Suppressor macrophage treated with lipopolysaccharide for 1 hour (primary cell): ENCODE measurements at regions not wholly inside any gene's neighbourhood (a gene's known extent, or its start where the extent isn't known, plus 50 kb on each side); places are given as distances from the start of the nearest gene placed in this dataset.

Experiments
- DNase-seq, 3 donors: peaks; one replicate each; pipeline ENCODE4 v3.0.0-alpha.2; 2020 to 2022

DNA sequence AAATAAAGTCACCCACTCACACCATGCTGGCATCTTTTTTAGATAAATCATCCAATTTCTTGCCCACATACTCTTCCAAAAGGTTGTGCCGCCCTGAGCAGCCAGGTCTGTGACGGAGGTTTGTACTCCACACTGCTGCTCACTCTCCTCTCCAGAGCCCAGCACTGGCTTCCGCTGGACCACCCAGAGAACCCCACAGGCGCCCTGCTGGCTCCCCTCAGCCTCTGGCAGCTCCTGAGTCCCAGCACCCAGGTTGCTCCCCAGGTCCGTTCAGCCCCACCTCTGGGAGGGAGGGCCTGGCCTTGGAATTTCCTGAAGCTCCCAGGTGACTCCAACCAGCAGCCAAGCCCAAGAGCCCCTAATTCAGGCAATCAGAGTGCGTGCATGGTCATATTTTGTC lies 131.7 kb upstream of the CST7 start:
- DNase-seq, result no peak

DNA sequence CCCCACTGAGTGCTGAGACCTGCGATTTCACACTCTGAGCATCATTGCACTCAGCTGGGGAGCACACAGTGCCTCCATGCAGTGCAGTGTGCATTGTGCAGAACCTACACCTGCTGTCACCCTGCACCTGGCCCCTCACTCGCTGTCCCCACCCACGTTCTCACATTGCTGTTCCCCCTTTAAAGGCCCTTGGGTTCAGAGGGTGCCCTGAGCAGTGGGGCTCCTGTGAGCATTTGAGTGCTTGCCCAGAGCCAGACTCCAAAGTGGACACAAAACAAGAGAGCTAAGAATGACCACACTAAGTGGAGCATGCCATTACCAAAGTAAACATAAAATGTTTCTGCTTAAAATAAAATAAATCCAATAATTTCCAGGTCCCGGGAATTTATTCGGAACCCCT lies 131.0 kb upstream of the CST7 start:
- DNase-seq, result no peak

DNA sequence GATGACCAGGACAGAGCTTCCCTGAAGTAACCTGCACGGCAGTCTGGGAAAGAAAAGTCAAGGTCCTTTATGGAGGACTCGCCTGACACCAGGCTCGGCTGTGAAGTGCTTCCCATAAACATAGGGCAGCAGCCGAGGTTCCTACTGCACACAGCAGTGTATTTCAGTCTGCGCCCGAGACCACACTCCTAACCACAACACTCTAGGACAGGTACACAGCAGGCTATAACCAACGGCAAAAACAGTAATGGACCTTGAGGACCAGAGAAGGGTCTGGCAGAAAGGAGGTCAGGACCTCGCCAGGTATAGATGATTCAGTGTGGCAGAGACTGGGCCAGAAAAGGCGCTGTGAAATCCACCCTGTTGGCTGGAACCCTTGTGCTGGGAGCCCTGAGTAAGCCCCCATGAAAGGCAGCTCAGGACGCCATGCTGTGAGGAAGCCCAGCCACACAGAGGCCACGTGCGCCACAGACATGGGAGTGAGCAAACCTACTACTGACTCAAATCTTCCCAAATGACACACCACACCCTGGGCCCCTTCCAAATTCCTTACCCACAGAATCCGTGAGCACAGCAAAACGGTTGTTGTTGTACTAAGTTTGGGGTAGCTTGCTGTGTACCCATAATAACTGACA lies 129.6 kb upstream of the CST7 start:
- DNase-seq, result no peak

DNA sequence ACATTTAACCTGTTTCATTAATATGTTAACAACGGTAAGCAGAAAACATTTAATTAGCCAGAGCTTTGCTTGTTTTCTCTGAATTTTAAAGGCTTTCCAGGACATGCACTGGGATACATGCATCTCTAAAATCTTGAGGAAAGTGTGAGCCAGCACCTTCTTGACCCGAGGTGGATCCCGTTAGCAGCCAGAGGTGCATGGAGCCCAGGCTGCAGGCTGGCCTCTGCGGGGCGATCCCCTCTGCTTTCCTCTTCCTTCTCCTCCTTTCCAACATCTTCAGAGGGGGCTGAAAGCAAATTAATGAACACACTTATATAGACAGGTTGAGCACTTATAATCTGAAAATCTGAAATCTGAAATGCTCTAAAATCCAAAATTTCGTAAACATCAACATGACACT lies 128.7 kb upstream of the CST7 start:
- no peak for DNase-seq

DNA sequence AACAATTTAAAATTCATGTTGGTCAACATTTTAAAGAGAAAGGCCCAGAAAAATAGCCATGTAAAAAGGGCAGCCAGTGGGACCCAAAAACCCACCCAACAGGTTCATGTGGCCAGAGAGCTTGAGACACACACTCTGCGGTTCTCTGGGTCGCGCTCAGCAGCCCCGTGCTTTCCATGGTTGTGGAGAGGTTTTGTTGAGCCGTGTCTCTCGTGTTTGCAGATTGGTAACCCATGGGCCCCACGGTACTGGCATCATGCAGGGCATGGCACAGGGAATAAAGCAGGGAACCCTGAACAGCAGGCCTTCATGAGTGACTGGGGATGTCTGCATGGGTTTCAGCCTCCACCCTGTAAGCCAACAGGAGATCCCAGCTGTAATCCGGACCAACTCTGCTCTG lies 127.7 kb upstream of the CST7 start:
- no peak for DNase-seq

DNA sequence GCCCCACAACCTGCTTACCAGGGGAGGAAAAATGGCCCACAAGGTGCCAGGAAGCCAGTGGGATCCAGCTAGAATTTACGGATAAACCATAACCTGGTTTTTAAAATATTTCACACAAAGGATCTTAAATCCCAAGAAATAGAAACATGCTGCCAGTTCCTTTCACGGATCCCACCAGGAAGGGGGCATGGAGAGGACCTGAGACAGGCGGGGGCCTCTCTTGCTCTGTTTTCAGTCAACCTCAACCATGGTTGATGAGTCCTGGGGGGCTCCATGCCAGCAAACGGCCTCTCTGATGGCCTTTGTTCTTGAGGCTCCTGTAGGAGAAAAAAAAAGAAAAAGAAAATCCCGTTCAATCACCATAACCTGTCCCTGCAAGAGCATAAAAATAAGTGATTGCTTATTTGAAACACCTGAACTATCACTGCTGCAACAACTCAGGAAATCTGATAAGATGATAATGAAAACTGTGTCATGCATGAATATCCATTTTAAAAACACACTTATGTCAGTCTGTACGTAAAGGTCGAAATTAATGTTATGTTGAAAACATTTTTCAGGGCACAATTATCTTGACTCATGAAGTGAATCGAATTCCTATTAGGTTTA lies 125.8 kb upstream of the CST7 start:
- DNase-seq, result no peak

DNA sequence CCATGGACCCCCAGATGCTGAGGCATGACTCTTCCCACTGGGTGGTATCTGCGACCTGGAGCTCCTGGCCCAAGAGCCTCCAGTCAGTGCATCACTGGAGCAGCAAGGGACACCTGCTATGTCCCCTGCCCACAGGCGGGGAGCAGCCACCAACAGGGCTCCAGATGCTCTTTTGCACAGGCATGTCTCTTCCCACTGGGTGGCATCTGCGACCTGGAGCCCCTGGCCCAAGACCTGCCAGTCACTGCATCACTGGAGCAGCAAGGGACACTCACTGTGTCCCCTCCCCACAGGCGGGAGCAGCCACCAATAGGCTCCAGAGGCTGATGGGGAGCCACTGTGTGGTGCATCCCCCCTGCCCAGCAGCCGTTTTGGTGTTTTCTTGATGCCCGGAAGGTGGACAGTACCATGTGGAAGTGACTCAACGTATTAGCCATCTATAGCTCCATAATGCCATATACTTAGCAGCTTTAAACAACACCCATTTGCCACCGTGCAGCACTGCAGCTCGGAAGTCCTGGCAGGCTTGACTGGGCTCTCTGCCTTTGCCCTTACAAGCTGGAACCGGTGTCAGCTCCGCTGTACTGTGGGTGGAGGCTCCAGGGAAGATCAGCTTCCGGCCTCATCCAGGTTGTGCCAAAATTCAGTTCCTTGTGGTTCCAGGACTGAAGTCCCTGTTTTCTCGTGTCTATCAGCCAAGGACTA lies 124.9 kb upstream of the CST7 start:
- no peak for DNase-seq

DNA sequence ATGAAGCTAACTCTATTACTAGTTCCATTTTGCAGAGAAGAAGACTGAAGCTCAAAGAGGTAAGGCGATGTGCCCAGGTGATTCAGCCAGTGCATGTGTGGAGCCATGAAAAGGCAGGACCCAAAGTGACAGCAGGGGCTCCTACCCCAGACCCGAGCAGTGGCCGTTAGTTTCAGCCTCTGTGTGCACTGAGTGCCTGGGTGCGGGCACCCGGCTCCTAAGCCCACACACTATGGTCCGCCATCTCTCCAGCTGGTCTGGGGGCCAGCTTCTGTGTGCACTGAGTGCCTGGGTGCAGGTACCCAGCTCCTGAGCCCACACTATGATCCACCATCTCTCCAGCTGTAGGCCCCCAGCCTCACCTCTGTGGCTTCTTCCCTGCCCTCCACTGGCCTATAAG lies 123.5 kb upstream of the CST7 start:
- DNase-seq, result no peak

DNA sequence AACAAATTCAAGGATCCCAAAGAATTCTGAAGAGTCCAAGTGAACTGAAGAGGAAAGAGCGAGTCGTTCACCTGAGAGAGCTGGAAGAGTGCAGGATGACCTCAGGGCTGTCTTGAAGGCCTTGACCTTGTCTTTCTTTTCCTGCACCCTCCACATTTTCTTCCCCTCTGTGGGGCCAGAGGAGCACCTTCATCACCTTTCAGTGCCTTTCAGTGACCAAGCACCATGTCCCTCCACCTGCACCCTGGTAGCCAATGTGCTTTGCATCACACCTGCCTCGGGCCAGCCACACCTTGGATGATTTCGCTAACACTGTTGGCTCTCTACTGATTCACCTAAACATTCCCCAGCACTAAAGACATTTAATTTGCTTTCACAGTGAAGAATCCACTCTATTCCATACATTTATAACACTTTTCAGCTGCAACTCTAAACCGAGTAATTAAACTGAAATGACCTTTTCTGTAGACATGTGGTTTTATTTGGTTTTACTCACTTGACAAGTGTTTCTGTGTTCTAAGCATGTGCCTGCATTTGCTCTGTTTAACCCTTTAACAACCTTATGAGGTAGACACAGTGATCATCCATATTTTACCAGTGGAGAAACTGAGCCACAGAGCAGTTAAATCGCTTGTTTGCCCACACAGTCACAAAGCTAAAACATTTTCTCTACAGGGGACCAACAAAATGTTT lies 121.3 kb upstream of the CST7 start:
- DNase-seq, result no peak

DNA sequence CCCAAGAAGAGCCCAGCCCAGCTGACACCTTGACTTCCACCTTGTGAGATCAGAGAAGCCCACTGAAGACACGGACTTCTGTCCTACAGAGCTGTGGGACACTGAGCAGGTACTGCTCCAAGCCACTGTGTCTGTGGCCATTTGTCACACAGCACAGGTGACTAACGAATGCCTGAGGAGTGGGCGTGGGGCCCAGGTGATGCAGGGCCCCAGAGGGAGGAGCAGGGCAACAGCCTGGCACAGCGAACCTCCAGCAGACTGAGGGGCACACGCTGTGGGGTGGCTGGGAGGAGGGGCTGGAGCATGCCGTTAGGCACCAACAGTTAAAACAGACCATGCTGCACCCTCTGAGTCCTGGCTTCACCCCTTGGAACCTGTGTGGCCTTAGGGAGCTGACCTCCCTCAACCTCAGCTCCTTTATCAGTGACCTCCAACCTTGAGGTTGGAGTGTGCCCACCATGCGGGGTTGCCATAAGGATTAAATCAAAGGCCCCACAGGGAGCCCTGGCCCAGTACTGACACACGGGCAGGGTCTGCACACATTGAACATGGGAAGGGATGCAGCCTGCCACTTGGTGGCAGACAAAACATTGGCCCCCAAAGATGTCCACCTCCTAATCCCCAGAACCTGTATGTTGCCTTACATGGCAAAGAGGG lies 119.9 kb upstream of the CST7 start:
- no peak for DNase-seq

DNA sequence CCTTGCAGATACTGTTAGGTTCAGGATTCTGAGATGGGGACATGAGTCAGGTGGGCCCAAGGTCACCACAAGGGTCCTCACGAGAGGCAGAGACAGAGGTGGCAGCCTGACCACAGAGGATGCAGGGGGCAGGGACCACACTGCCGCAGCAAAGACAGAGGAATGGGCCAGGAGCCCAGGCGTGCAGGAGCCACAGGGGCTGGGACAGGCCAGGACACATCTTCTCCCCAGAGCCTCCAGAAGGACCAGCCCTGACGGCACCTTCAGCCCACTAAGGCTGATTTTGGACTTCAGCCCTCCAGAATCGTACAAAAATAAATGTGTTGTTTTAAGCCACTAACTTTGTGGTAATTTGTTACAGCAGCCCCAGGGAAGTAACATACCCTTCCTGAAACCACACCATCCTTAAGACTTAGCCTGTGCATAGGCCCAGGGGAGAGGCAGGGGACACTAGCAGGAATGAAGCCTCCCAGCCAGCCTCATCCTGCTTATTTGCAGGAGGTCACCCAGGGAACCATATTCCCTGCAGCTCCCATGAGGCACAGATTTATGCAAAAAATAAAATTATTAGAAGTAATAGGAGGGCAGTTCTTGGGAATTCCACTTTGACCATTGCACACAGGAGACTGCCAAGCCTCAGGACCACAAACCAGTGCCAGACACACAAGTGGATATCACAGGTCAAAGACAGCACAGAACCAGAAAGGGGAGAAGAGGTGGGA lies 119.3 kb upstream of the CST7 start:
- no peak for DNase-seq

DNA sequence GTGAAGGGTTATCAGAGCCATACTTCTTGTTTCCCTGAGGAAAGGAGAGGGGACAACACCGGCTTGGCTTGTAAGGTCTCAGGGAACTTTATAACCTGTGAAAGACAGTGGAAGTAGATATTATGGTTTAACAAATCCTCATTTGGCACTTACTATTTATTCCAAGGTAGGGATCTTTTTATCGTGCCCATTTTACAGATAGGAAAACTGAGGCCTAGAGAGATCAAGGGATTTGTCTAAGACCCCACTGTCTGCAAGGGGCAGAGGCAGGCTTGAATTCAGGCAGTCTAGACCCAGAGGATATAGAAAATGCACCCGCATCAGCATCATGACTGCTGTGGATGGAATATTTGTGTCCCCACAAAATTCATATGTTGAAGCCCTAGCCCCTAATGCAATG lies 118.4 kb upstream of the CST7 start:
- DNase-seq, result no peak

DNA sequence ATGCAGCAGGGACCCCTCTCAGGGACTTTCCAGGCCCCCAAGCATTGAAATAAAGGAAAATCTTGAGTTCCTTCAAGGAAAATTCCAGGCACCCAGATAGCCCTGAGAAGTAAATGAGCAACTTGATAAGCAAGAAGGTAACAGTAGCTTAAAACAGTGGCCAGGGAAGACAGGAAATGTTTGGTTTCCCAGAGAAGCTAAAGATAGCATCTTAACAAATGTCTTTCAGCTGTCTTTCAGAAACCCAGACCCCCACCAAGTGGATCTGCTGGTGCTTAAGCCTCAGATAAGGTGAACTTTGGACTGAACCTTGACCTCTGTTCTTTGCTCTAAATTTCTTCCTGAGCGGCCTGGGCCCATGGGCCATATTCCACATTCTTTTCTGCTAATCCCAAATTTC lies 117.8 kb upstream of the CST7 start:
- DNase-seq, result no peak

DNA sequence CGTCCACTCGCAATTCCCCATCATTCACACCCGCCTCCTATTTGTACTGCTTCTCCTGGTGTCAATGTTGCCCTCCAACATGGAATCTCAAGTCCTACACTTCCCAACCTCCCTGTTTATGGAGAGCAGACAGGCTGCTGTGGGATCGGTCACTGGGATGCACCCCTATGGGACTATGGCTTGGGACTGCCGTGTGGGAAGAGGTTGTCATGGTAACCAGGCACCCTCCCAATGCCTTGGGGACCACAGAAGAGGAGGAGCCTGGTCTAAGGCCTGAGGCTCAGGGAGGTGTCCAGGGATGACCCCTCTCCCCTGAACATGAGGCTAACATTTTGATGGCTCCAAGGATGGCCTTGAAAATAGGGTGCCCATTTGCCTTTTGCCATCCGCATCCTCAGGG lies 116.6 kb upstream of the CST7 start:
- no peak for DNase-seq

DNA sequence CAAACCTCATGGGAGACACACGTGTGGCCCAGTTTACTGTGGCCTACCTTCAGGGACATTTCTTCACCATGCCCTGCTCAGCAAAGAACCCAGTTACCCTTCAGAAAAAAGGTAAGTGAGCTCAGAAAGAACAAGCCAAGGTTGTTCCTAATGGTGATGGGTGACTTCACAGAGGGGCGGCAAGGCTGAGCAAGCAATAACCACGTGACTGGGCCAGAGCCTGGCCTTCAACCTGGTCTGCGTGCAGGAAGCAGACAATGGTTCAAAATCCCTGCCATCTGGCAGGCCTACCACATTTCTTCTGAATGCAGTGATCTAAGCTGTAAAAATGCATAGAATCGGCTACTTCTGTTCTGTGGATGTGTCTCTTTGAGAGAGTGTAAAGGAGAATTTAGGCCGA lies 115.5 kb upstream of the CST7 start:
- DNase-seq, result no peak

DNA sequence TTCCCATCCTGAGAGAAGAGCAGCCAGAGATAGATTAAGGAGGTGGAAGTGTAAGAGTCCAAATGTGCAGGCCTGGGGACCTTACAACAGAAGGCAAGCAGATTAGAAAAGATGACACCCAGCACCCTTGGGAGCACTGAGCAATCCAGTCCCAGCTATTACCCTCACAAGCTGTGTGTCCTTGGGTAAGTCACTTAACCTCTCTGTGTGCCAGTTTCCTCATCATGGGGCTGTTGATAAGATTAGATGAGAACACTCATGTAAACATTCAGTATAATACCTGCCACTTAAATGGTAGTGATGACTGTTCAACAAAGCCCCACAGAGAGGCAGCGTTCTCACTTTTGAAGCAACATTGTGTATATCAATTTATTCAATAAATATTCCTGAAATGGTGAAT lies 114.8 kb upstream of the CST7 start:
- no peak for DNase-seq

DNA sequence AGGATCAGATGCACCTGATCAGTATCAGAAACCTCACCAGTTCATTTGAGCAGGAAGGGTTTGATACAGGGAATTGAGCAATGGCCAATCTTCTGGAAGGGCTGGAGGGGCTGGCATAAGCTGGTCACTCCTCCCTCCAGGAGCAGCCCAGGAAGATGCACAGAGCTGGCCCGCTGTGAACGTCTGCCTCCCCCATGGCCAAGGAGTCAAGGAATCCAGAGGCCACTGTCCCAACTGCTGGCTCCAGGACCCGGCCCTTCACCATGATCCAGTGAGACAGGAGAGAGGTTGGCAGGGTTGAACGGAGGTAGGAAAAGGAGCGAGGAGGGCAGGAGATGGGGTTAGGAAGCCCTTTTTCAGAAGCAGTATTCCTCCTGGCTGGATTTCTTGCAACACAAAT lies 113.9 kb upstream of the CST7 start:
- DNase-seq, result no peak

DNA sequence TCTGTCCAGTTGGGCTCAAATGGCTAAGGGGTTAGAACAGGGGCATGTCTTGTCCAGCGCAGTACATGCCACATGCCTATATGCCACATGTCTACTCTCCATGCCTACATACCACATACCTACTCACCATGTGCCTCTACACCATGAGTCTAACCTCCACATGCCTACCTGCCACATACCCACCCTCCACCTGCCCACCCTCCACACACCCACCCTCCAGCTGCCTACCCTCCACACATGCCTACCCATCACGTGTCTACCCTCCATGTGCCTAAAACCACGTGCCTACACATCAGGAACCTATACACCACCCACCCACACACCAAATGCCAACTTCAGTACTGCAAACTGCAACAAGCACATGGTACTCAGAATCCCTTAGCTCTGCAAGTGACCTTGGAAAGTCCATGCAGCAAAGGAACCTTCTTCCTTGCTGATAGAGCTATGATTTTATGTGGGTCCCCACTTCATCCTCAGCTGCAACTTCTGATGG lies 113.0 kb upstream of the CST7 start:
- DNase-seq, result peak; percentile 9 to 19 (median 13)

DNA sequence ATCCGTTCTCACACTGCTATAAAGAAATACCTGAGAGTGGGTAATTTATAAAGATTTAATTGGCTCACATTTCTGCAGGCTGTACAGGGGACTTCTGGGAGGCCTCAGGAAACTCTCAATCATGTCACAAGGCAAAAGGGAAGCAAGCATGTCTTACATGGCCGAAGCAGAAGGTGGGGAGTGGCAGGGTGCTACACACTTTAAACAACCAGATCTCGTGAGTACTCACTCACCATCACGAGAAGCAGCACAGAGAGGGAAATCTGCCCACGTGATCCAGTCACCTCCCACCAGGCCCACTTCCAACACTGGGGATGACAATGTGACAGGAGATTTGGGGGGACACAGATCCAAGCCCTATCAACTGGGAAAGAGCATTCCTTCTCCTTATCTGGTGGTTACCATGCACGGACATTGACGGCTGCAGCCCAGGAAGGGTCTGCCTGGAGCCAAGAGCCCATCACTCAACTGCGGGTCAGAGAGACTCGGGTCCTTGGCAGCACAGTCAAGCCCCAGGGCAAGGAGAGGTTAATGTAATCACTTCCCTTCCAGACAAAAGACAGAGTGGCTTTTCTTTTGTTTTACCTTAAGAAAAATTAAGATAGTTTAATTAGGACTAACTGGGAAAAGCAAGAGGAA lies 112.3 kb upstream of the CST7 start:
- DNase-seq, result peak; percentile 15 to 35 (median 31)

DNA sequence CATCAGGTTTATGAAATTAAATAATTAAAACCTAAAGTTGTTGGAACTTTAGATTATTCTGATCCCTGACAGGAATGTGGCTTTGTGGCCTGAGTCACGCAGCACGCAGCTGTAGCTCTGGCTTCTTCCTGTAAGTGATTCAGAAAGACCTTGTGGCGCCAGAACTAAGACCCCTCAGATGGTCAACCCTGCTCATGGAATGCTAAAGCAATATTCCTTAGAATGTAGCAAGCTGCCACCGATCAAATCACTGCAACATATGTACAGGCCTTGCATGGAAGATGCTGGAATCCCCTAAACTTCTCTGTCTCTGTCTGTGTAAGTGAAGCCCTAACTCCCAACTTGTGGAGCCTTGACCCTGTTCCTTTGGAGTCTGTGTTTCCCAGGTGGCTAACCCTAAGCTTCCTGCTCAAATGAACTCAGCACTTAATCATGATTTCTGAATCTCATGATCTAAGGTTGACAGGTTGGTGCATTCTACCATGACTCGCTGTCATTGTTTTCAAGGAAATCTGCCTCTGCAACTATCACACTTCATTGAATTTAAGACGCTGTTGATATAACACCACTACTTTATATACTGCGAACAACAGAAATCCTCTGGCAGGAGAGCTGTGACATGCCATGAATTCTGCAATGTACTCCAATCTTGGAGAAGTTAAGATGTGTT lies 111.2 kb upstream of the CST7 start:
- DNase-seq, result no peak
